HCT116 (cell line): ENCODE measurements at regions not wholly inside any gene's neighbourhood (a gene's known extent, or its start where the extent isn't known, plus 50 kb on each side); places are given as distances from the start of the nearest gene placed in this dataset.

ENCODE experiments used
- ATAC-seq: fragments of 200-7000 bp; cut with Tn5 transposase; 2 replicates; pipeline ENCODE4 v1.9.1; 2020; ENCODE audit warnings: mild to moderate bottlenecking, moderate library complexity
- BruUV-seq: library from RNA; stranded (reverse); fragments of 400-500 nt; replicated peaks from 2 replicates; lab custom pipeline; 2021; lab: Mats Ljungman, UMichigan
- CTCF ChIA-PET: fragments of 300-600 bp; sonication (Branson Sonifier 250); formaldehyde crosslinking; loops from one replicate; lab custom pipeline; 2021; ENCODE audit warnings: antibody characterized with exemption; lab: Charles Lee
- POLR2A ChIA-PET: fragments of 300-600, 350-600 bp; sonication (Branson Sonifier 250); formaldehyde crosslinking; loops from one replicate; lab custom pipeline; 2021; ENCODE audit warnings: antibody characterized with exemption; lab: Charles Lee
- RAD21 ChIA-PET, 2 experiments: fragments of 300-600 bp; sonication (Branson Sonifier 250); formaldehyde crosslinking; loops; one replicate each; lab custom pipeline; 2023; ENCODE audit warnings: low total read pairs in 2 of 2; ENCODE audit not compliant: uncharacterized antibody in 2 of 2, unreplicated experiment in 2 of 2, low non-redundant PET in 1 of 2; lab: Charles Lee
- DNase-seq: peaks from one replicate; pipeline ENCODE4 v3.0.0-alpha.2; 2010; ENCODE audit warnings: low read depth, low spot score
- H2AFZ ChIP-seq: fragments of 200-600 bp; shearing (Covaris generic), sonication (generic); 2 replicates; pipeline ENCODE4 v1.6.1; 2017; ENCODE audit warnings: low read depth, mixed run types, mixed read lengths, antibody characterized with exemption, low read length; ENCODE audit not compliant: poor library complexity, severe bottlenecking
- H3K27ac ChIP-seq: 2 replicates; pipeline ENCODE4 v1.5.1; 2012; ENCODE audit warnings: low read depth, low read length
- H3K27me3 ChIP-seq: fragments of 200-600 bp; sonication (generic); 2 replicates; pipeline ENCODE4 v1.6.1; 2016; ENCODE audit warnings: mixed run types, low read length, mixed read lengths; ENCODE audit not compliant: insufficient read depth
- H3K36me3 ChIP-seq, 2 experiments: fragments of 200-500 bp in 1 of 2; fragments of 200-600 bp in 1 of 2; sonication (Bioruptor generic) in 1 of 2; sonication (generic) in 1 of 2; 2 replicates each; pipeline versions ENCODE4 v1.5.1 to v1.6.1; 2014 to 2016; ENCODE audit warnings: low read length in 2 of 2, inconsistent platforms in 1 of 2, mixed read lengths in 1 of 2, mixed run types in 1 of 2; ENCODE audit not compliant: insufficient read depth in 2 of 2, control insufficient read depth in 1 of 2
- H3K4me1 ChIP-seq, 2 experiments: fragments of 200-600 bp in 1 of 2; sonication (generic) in 1 of 2; 2 replicates each; pipeline versions ENCODE4 v1.5.1 to v1.6.1; 2012 to 2017; ENCODE audit warnings: low read length in 2 of 2, inconsistent platforms in 1 of 2, mild to moderate bottlenecking in 1 of 2, mixed read lengths in 1 of 2, mixed run types in 1 of 2, moderate library complexity in 1 of 2; ENCODE audit not compliant: insufficient read depth in 2 of 2, control insufficient read depth in 1 of 2
- H3K4me2 ChIP-seq: fragments of 200-600 bp; sonication (generic); 2 replicates; pipeline ENCODE4 v1.6.1; 2017; ENCODE audit warnings: mixed run types, low read length, mixed read lengths
- H3K4me3 ChIP-seq, 2 experiments: fragments of 200-600 bp in 1 of 2; sonication (generic) in 1 of 2; replicated peaks in 1 of 2; 2 replicates each; pipeline ENCODE4 v1.5.1; 2011 to 2016; ENCODE audit warnings: low read length in 2 of 2, control low read depth in 1 of 2, low read depth in 1 of 2, mild to moderate bottlenecking in 1 of 2, mixed read lengths in 1 of 2, mixed run types in 1 of 2
- H3K79me2 ChIP-seq: fragments of 200-600 bp; sonication (generic); 2 replicates; pipeline ENCODE4 v1.6.1; 2017; ENCODE audit warnings: mild to moderate bottlenecking, mixed run types, low read length, moderate library complexity, mixed read lengths; ENCODE audit not compliant: insufficient read depth
- H3K9ac ChIP-seq: fragments of 200-600 bp; sonication (generic); 2 replicates; pipeline ENCODE4 v1.6.1; 2016; ENCODE audit warnings: low read length, mixed read lengths
- H3K9me2 ChIP-seq: fragments of 200-600 bp; sonication (generic), shearing (Covaris generic); 2 replicates; pipeline ENCODE4 v1.6.1; 2017; ENCODE audit warnings: mixed run types, mild to moderate bottlenecking, moderate library complexity; ENCODE audit not compliant: insufficient read depth
- H3K9me3 ChIP-seq, 2 experiments: fragments of 200-500 bp in 1 of 2; fragments of 200-600 bp in 1 of 2; sonication (Bioruptor generic) in 1 of 2; sonication (generic) in 1 of 2; 2 replicates each; pipeline ENCODE4 v1.6.1; 2014 to 2017; ENCODE audit warnings: low read length in 2 of 2, mixed read lengths in 2 of 2, inconsistent platforms in 1 of 2, low read depth in 1 of 2, mild to moderate bottlenecking in 1 of 2, mixed run types in 1 of 2, moderate library complexity in 1 of 2; ENCODE audit not compliant: control insufficient read depth in 1 of 2, insufficient read depth in 1 of 2
- H4K20me1 ChIP-seq: fragments of 200-600 bp; sonication (generic), shearing (Covaris generic); 2 replicates; pipeline ENCODE4 v1.6.1; 2017; ENCODE audit warnings: mixed run types, mild to moderate bottlenecking, moderate library complexity; ENCODE audit not compliant: insufficient read depth
- ATF3 ChIP-seq: IDR thresholded peaks from 2 replicates; pipeline ENCODE4 v1.6.1; 2012
- CEBPB ChIP-seq: IDR thresholded peaks from 2 replicates; pipeline ENCODE4 v1.6.1; 2012; ENCODE audit warnings: low read depth
- ELF1 ChIP-seq: IDR thresholded peaks from 2 replicates; pipeline ENCODE4 v1.6.1; 2012; ENCODE audit warnings: low read depth, borderline replicate concordance
- EZH2 ChIP-seq: fragments of 200-600 bp; sonication (generic); IDR thresholded peaks from 2 replicates; pipeline ENCODE4 v1.6.1; 2017; ENCODE audit warnings: antibody characterized with exemption, mixed run types
- EZH2phosphoT487 ChIP-seq: fragments of 200-600 bp; IDR thresholded peaks from 2 replicates; pipeline ENCODE4 v1.6.1; 2018; ENCODE audit warnings: antibody characterized with exemption, borderline replicate concordance
- FOSL1 ChIP-seq: IDR thresholded peaks from 2 replicates; pipeline ENCODE4 v1.6.1; 2012; ENCODE audit warnings: low read depth
- MAX ChIP-seq: IDR thresholded peaks from 2 replicates; pipeline ENCODE4 v1.6.1; 2012
- POLR2AphosphoS5 ChIP-seq: IDR thresholded peaks from 2 replicates; pipeline ENCODE4 v1.6.1; 2011; ENCODE audit warnings: mild to moderate bottlenecking, low read depth, low read length, moderate library complexity
- SIN3A ChIP-seq: IDR thresholded peaks from 2 replicates; pipeline ENCODE4 v1.6.1; 2012; ENCODE audit warnings: low read depth
- SP1 ChIP-seq: IDR thresholded peaks from 2 replicates; pipeline ENCODE4 v1.6.1; 2012; ENCODE audit warnings: low read depth
- TCF7L2 ChIP-seq: IDR thresholded peaks from 2 replicates; pipeline ENCODE4 v1.7.0; 2011; ENCODE audit warnings: borderline replicate concordance, inconsistent platforms; ENCODE audit not compliant: insufficient read depth, insufficient read length; ENCODE audit errors: extremely low read depth
- YY1 ChIP-seq: IDR thresholded peaks from 2 replicates; pipeline ENCODE4 v1.6.1; 2011; ENCODE audit warnings: low read length, low read depth, moderate library complexity, mild to moderate bottlenecking; ENCODE audit not compliant: insufficient replicate concordance; ENCODE audit errors: extremely low read depth
- intact Hi-C: fragments of 100-400 bp; cut with micrococcal nuclease; formaldehyde crosslinking; loops from 2 replicates; pipeline ENCODE4 v1.10.0; 2022
- TF ChIP-seq, protein P1 (sequence below): IDR thresholded peaks from 2 replicates; pipeline ENCODE4 v1.6.1; 2011; ENCODE audit warnings: mild to moderate bottlenecking, low read length, moderate library complexity; ENCODE audit not compliant: insufficient replicate concordance; ENCODE audit errors: extremely low read depth

DNA sequence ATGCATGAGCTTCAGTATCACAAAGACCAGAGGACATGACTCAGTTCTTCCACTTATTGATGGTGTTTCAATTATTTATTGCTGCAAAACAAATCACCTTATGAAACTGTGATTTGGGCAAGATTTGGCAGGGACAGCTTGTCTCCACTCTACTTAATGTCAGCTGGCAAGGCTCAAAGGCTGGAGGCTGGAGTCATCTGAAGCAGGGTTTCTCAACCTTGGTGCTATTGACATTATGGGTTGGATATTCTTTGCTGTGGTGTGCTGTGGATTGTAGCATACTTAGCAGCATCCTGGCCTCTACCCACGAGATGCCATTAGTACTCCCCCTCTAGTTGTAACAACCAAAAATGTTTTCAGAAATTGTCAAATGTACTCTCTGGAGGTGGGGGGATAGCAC, 138.8 kb upstream of the PEX5L start:
- H4K20me1 ChIP-seq, result no peaks in the 10 kb centered on the region
- no peaks in the 10 kb centered on the region for H3K9me2 ChIP-seq
- peaks cover 8% of the 10 kb centered on the region for H3K27me3 ChIP-seq
- no peak for DNase-seq
- no peaks in the 10 kb centered on the region for H3K36me3 ChIP-seq
- ChIA-PET POLR2A (no interaction called here), CTCF (no interaction called here), RAD21 (no interaction called here)
- no peak overlapping the region for H3K27ac ChIP-seq
- no peaks in the 10 kb centered on the region for H3K79me2 ChIP-seq
- TF ChIP-seq CEBPB (no peak), TCF7L2 (no peak), POLR2AphosphoS5 (no peak), MAX (no peak), EZH2 (no peak), EZH2phosphoT487 (no peak), FOSL1 (no peak), SP1 (no peak), ELF1 (no peak), YY1 (no peak), SIN3A (no peak), ATF3 (no peak)
- TF ChIP-seq, protein P1, sequence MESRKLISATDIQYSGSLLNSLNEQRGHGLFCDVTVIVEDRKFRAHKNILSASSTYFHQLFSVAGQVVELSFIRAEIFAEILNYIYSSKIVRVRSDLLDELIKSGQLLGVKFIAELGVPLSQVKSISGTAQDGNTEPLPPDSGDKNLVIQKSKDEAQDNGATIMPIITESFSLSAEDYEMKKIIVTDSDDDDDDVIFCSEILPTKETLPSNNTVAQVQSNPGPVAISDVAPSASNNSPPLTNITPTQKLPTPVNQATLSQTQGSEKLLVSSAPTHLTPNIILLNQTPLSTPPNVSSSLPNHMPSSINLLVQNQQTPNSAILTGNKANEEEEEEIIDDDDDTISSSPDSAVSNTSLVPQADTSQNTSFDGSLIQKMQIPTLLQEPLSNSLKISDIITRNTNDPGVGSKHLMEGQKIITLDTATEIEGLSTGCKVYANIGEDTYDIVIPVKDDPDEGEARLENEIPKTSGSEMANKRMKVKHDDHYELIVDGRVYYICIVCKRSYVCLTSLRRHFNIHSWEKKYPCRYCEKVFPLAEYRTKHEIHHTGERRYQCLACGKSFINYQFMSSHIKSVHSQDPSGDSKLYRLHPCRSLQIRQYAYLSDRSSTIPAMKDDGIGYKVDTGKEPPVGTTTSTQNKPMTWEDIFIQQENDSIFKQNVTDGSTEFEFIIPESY, result no peak
- no peak overlapping the region for H3K4me3 ChIP-seq
- no peaks in the 10 kb centered on the region for H3K4me1 ChIP-seq
- no peak overlapping the region for H3K9ac ChIP-seq
- intact Hi-C loops, result no loop called here
- no TSS peak for BruUV-seq
- H3K9me3 ChIP-seq, result no peaks in the 10 kb centered on the region
- H3K4me2 ChIP-seq, result no peak overlapping the region
- no peak overlapping the region for H2AFZ ChIP-seq
- ATAC-seq, result no peak
